OCI-LY1 (cell line): ENCODE measurements at regions not wholly inside any gene's neighbourhood (a gene's known extent, or its start where the extent isn't known, plus 50 kb on each side); places are given as distances from the start of the nearest gene placed in this dataset.
"Not testable (repeated sequence)": the region's sequence is repeated elsewhere in the genome, so short reads cannot be mapped to it uniquely, and the experiment has no call there.

Experiments
- CTCF ChIP-seq: fragments of 200-600 bp; sonication (generic), shearing (Covaris generic); IDR thresholded peaks from 2 replicates; pipeline ENCODE4 v1.5.1; 2017; ENCODE audit warnings: mild to moderate bottlenecking, antibody characterized with exemption, low read length, moderate library complexity, mixed read lengths
- EZH2 ChIP-seq: fragments of 200-600 bp; sonication (generic), shearing (Covaris generic); IDR thresholded peaks from 2 replicates; pipeline ENCODE4 v1.8.0; 2017; ENCODE audit warnings: borderline replicate concordance, mixed run types, mild to moderate bottlenecking, antibody characterized with exemption, low read length, moderate library complexity, mixed read lengths

DNA sequence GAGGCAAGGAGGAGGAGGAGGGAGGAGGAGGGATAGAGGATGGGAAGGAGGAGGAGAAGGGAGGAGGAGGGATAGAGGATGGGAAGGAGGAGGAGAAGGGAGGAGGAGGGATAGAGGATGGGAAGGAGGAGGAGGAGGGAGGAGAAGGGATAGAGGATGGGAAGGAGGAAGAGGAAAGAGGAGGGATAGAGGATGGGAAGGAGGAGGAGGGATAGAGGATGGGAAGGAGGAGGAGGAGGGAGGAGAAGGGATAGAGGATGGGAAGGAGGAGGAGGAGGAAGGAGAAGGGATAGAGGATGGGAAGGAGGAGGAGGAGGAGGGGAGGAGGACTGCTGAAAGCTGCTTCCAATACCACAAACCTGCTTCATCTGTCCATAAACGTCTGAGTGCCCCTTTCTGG, 1070.5 kb downstream of the BRD1 start:
- TF ChIP-seq EZH2, CTCF: not testable (repeated sequence)
